Progenitor cell of endocrine pancreas (in vitro differentiated cells): ENCODE measurements at regions not wholly inside any gene's neighbourhood (a gene's known extent, or its start where the extent isn't known, plus 50 kb on each side); places are given as distances from the start of the nearest gene placed in this dataset.

Experiments
- DNase-seq: peaks from one replicate; pipeline ENCODE4 v3.0.0; 2021; ENCODE audit warnings: low spot score; ENCODE audit not compliant: unreplicated experiment
- H3K27ac Mint-ChIP-seq: 2 replicates; pipeline ENCODE4 v1.8.0; 2021; ENCODE audit warnings: mild to moderate bottlenecking, moderate library complexity, mixed read lengths
- H3K27me3 Mint-ChIP-seq: 2 replicates; pipeline ENCODE4 v1.8.0; 2021; ENCODE audit warnings: mixed read lengths
- H3K36me3 Mint-ChIP-seq: 2 replicates; pipeline ENCODE4 v1.8.0; 2022; ENCODE audit warnings: mixed read lengths; ENCODE audit not compliant: insufficient read depth
- H3K4me1 Mint-ChIP-seq: 2 replicates; pipeline ENCODE4 v1.8.0; 2021; ENCODE audit warnings: low read depth, mixed read lengths
- H3K4me3 Mint-ChIP-seq: 2 replicates; pipeline ENCODE4 v1.8.0; 2021; ENCODE audit warnings: low read depth, mild to moderate bottlenecking, moderate library complexity, mixed read lengths
- H3K9me3 Mint-ChIP-seq: 2 replicates; pipeline ENCODE4 v1.8.0; 2021; ENCODE audit warnings: low read depth, mixed read lengths
- TF ChIP-seq, protein P1 (sequence below): fragments of 200-600 bp; sonication (generic); IDR thresholded peaks from one replicate; pipeline ENCODE4 v1.5.0; 2021; ENCODE audit warnings: antibody characterized with exemption, mild to moderate bottlenecking; ENCODE audit not compliant: unreplicated experiment

DNA sequence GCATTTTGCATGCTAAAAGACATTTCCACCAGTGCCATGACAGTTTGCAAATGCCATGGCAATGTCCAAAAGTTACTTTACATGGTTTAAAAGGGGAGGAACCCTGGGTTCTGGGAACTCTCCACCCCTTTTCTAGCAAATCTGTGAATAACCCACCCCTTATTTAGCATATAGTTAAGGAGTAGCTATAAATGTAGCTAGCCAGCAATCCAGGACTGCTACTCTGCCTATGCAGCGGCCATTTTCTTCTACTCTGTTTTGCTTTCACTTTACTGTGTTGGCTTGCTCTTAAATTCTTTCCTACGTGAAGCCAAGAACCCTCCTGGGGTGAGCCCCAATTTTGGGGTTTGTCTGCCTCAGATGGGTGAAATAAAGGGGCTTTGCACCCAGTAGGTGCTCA, 141.0 kb downstream of the PTPN11 start:
- H3K27me3 Mint-ChIP-seq: peaks cover 19% of the 10 kb centered on the region
- no peak overlapping the region for H3K27ac Mint-ChIP-seq
- no peaks in the 10 kb centered on the region for H3K9me3 Mint-ChIP-seq
- TF ChIP-seq, protein P1, sequence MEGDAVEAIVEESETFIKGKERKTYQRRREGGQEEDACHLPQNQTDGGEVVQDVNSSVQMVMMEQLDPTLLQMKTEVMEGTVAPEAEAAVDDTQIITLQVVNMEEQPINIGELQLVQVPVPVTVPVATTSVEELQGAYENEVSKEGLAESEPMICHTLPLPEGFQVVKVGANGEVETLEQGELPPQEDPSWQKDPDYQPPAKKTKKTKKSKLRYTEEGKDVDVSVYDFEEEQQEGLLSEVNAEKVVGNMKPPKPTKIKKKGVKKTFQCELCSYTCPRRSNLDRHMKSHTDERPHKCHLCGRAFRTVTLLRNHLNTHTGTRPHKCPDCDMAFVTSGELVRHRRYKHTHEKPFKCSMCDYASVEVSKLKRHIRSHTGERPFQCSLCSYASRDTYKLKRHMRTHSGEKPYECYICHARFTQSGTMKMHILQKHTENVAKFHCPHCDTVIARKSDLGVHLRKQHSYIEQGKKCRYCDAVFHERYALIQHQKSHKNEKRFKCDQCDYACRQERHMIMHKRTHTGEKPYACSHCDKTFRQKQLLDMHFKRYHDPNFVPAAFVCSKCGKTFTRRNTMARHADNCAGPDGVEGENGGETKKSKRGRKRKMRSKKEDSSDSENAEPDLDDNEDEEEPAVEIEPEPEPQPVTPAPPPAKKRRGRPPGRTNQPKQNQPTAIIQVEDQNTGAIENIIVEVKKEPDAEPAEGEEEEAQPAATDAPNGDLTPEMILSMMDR: no peak
- no peak for DNase-seq
- H3K4me1 Mint-ChIP-seq: no peaks in the 10 kb centered on the region
- no peak overlapping the region for H3K4me3 Mint-ChIP-seq
- no peaks in the 10 kb centered on the region for H3K36me3 Mint-ChIP-seq

DNA sequence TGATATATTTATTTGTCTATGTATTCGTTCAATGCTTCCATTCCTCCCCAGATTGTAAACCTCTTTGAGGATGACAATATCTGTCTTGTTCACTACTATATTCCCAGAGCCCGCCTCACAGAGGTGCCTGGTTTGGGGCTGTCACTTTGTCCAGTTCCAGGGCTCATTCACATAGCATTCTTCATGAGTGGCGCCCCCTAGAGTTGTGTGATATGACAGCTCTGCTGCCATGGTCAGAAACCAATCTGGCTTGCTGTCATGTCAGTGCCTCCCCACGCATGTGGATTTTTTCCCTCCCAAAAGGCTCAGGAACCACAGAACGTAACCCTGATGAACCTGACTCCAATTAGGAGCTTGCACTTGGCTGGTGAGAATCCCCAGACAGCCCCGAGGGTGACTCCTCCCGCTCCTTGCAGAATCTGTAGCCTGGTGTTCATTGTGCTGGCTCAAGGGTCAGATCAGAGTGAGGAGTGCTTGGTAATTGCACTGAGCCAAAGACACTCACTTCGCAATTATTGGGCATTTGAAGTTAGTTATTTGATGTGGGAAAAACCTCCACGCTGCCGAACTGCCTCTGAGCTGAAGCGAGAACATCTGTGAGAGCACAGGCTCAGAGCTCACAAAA, 145.5 kb downstream of the PTPN11 start:
- no peak overlapping the region for H3K27ac Mint-ChIP-seq
- no peak overlapping the region for H3K4me3 Mint-ChIP-seq
- peaks cover 10% of the 10 kb centered on the region for H3K27me3 Mint-ChIP-seq
- H3K9me3 Mint-ChIP-seq: no peaks in the 10 kb centered on the region
- TF ChIP-seq, protein P1: no peak
- no peak for DNase-seq
- no peaks in the 10 kb centered on the region for H3K36me3 Mint-ChIP-seq
- H3K4me1 Mint-ChIP-seq: no peaks in the 10 kb centered on the region

GRCh38 chr12:112568641-112569040, 149.9 kb downstream of the PTPN11 start:
- H3K4me1 Mint-ChIP-seq: no peaks in the 10 kb centered on the region
- H3K4me3 Mint-ChIP-seq: no peak overlapping the region
- no peaks in the 10 kb centered on the region for H3K9me3 Mint-ChIP-seq
- peaks cover 27% of the 10 kb centered on the region for H3K27me3 Mint-ChIP-seq
- no peaks in the 10 kb centered on the region for H3K36me3 Mint-ChIP-seq
- no peak overlapping the region for H3K27ac Mint-ChIP-seq
- TF ChIP-seq, protein P1: no peak
- DNase-seq: no peak

- Mint-ChIP-seq H3K9me3 (no peaks in the 10 kb centered on the region), H3K4me1 (no peaks in the 10 kb centered on the region), H3K36me3 (no peaks in the 10 kb centered on the region), H3K4me3 (no peak overlapping the region), H3K27ac (no peak overlapping the region), H3K27me3 (peaks cover 25% of the 10 kb centered on the region)
- TF ChIP-seq, protein P1: no peak
- no peak for DNase-seq
Measured at GRCh38 chr12:112570096-112570495, 151.3 kb downstream of the PTPN11 start.

GRCh38 chr12:112573141-112573540, 154.4 kb downstream of the PTPN11 start:
- TF ChIP-seq, protein P1: no peak
- Mint-ChIP-seq H3K36me3 (no peaks in the 10 kb centered on the region), H3K9me3 (no peaks in the 10 kb centered on the region), H3K4me1 (no peaks in the 10 kb centered on the region), H3K27ac (no peak overlapping the region), H3K27me3 (peaks cover 50% of the 10 kb centered on the region), H3K4me3 (no peak overlapping the region)
- no peak for DNase-seq
